ENCODE measurements at regions not wholly inside any gene's neighbourhood (a gene's known extent, or its start where the extent isn't known, plus 50 kb on each side); places are given as distances from the start of the nearest gene placed in this dataset.

DNA sequence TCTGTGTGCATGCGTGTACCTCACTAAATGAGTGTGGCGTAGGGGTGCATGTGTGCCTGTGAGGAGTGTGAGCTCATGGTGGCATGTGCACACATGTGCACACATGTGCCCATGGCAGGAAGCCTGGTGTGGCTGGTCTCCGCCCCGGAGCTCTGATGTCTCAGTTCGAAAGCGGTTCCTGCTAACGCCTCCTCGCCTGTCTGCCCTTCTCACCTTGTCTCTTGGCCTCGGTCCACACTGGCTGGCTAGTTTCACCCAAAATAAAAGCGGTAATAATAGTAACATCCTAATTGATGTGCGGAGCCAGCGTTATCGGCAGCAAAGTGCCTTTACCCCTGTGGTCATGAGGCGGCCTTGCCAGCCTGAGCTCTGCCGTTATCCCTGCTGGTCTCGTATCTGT is 1190.4 kb downstream of the BRD1 start (continued):
- no peak for TF ChIP-seq REST (IDR thresholded peaks at IDR 0.05; ENCODE audit: low read depth)
- TF ChIP-seq SP1 (IDR thresholded peaks at IDR 0.05; ENCODE audit: low read depth): no peak
- no peak for TF ChIP-seq YY1 (IDR thresholded peaks at IDR 0.05; ENCODE audit: extremely low read depth, insufficient replicate concordance, low read depth, low read length)

GRCh38 chr22:48636746-48637145 is 1190.9 kb downstream of the BRD1 start:
- no peak overlapping the region for H2AFZ ChIP-seq (ENCODE audit: low read depth, low read length, poor library complexity, severe bottlenecking)
- H3K9me2 ChIP-seq (ENCODE audit: insufficient read depth): no peaks in the 10 kb centered on the region
- no peaks in the 10 kb centered on the region for H3K79me2 ChIP-seq (ENCODE audit: insufficient read depth, low read length)
- ChIA-PET RAD21 (ENCODE audit: low non-redundant PET in 1 of 2, low total read pairs in 2 of 2, uncharacterized antibody in 2 of 2, unreplicated experiment in 2 of 2) (no interaction called here), POLR2A (no interaction called here), CTCF (no interaction called here)
- H3K4me1 ChIP-seq (ENCODE audit: control insufficient read depth in 1 of 2, insufficient read depth in 2 of 2, low read length in 2 of 2): no peaks in the 10 kb centered on the region
- H3K27me3 ChIP-seq (ENCODE audit: insufficient read depth, low read length): no peaks in the 10 kb centered on the region
- no peaks in the 10 kb centered on the region for H4K20me1 ChIP-seq (ENCODE audit: insufficient read depth)
- intact Hi-C loops (cut with micrococcal nuclease): no loop called here
- H3K36me3 ChIP-seq (ENCODE audit: control insufficient read depth in 1 of 2, insufficient read depth in 2 of 2, low read length in 2 of 2): no peaks in the 10 kb centered on the region
- no peak overlapping the region for H3K4me3 ChIP-seq (replicated peaks in 1 of 2; ENCODE audit: low read depth in 1 of 2, low read length in 2 of 2)
- ATAC-seq: no peak
- H3K27ac ChIP-seq (ENCODE audit: low read depth, low read length): no peak overlapping the region
- no peak overlapping the region for H3K9ac ChIP-seq (ENCODE audit: low read length)
- BruUV-seq (replicated peaks): no TSS peak
- H3K4me2 ChIP-seq (ENCODE audit: low read length): no peak overlapping the region
- no peak for TF ChIP-seq CTCF (IDR thresholded peaks at IDR 0.05 in 2 of 3, conservative IDR thresholded peaks at IDR 0.05 in 1 of 3; ENCODE audit: borderline replicate concordance in 1 of 3, insufficient read depth in 1 of 3, low read depth in 2 of 3, low read length in 2 of 3)
- TF ChIP-seq SP1 (IDR thresholded peaks at IDR 0.05; ENCODE audit: low read depth): no peak
- TF ChIP-seq, protein P1, sequence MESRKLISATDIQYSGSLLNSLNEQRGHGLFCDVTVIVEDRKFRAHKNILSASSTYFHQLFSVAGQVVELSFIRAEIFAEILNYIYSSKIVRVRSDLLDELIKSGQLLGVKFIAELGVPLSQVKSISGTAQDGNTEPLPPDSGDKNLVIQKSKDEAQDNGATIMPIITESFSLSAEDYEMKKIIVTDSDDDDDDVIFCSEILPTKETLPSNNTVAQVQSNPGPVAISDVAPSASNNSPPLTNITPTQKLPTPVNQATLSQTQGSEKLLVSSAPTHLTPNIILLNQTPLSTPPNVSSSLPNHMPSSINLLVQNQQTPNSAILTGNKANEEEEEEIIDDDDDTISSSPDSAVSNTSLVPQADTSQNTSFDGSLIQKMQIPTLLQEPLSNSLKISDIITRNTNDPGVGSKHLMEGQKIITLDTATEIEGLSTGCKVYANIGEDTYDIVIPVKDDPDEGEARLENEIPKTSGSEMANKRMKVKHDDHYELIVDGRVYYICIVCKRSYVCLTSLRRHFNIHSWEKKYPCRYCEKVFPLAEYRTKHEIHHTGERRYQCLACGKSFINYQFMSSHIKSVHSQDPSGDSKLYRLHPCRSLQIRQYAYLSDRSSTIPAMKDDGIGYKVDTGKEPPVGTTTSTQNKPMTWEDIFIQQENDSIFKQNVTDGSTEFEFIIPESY (IDR thresholded peaks at IDR 0.05; ENCODE audit: extremely low read depth, insufficient replicate concordance, low read length): no peak
- no peak for TF ChIP-seq YY1 (IDR thresholded peaks at IDR 0.05; ENCODE audit: extremely low read depth, insufficient replicate concordance, low read depth, low read length)
- no peak for TF ChIP-seq EGR1 (IDR thresholded peaks at IDR 0.05; ENCODE audit: low read depth)
- TF ChIP-seq POLR2A (IDR thresholded peaks at IDR 0.05; ENCODE audit: borderline replicate concordance, extremely low read depth, insufficient read depth, insufficient read length): no peak
- TF ChIP-seq FOSL1 (IDR thresholded peaks at IDR 0.05; ENCODE audit: low read depth): no peak
- TF ChIP-seq CEBPB (IDR thresholded peaks at IDR 0.05; ENCODE audit: low read depth): no peak
- no peak for TF ChIP-seq ATF3 (IDR thresholded peaks at IDR 0.05)
- TF ChIP-seq RAD21 (IDR thresholded peaks at IDR 0.05; ENCODE audit: low read depth): no peak
- TF ChIP-seq POLR2AphosphoS5 (IDR thresholded peaks at IDR 0.05; ENCODE audit: low read depth, low read length): no peak
- TF ChIP-seq, protein P2, sequence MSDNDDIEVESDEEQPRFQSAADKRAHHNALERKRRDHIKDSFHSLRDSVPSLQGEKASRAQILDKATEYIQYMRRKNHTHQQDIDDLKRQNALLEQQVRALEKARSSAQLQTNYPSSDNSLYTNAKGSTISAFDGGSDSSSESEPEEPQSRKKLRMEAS (IDR thresholded peaks at IDR 0.05): no peak
- no peak for TF ChIP-seq CBX3 (IDR thresholded peaks at IDR 0.05; ENCODE audit: low read depth)
- TF ChIP-seq ELF1 (IDR thresholded peaks at IDR 0.05; ENCODE audit: borderline replicate concordance, low read depth): no peak
- no peak for TF ChIP-seq TCF7L2 (IDR thresholded peaks at IDR 0.05; ENCODE audit: borderline replicate concordance, extremely low read depth, insufficient read depth, insufficient read length)
- TF ChIP-seq ZNF274 (IDR thresholded peaks at IDR 0.05; ENCODE audit: low read depth, low read length): no peak
- no peak for TF ChIP-seq EZH2phosphoT487 (IDR thresholded peaks at IDR 0.05; ENCODE audit: borderline replicate concordance)
- TF ChIP-seq JUND (IDR thresholded peaks at IDR 0.05): no peak
- no peak for TF ChIP-seq ZFX (IDR thresholded peaks at IDR 0.05)
- DNase-seq (ENCODE audit: low read depth, low spot score): no peak
- no peaks in the 10 kb centered on the region for H3K9me3 ChIP-seq (ENCODE audit: control insufficient read depth in 1 of 2, insufficient read depth in 1 of 2, low read depth in 1 of 2, low read length in 2 of 2)
